ENCODE measurements at regions not wholly inside any gene's neighbourhood (a gene's known extent, or its start where the extent isn't known, plus 50 kb on each side); places are given as distances from the start of the nearest gene placed in this dataset.
A peak's percentile ranks its signal among the peaks of the same experiment; 100 is the strongest.

- FAIRE-seq = no peak
- DNase-seq (ENCODE audit: insufficient read length, low spot score) = no peak
These were observed 1609.2 kb downstream of the STIM2 start for GRCh38 chr4:28469886-28470285.

GRCh38 chr4:28475381-28475780 lies 1614.7 kb downstream of the STIM2 start:
- no peak for TF ChIP-seq CTCF (IDR thresholded peaks at IDR 0.05; ENCODE audit: insufficient read depth, missing control alignments)
- no peak for DNase-seq (ENCODE audit: insufficient read length, low spot score)
- FAIRE-seq = no peak

More at GRCh38 chr4:28469886-28470285, 1609.2 kb downstream of the STIM2 start:
- no peak for TF ChIP-seq CTCF (IDR thresholded peaks at IDR 0.05; ENCODE audit: insufficient read depth, missing control alignments)

- FAIRE-seq (no peak), DNase-seq (ENCODE audit: insufficient read length, low spot score) (no peak)
- TF ChIP-seq CTCF (IDR thresholded peaks at IDR 0.05; ENCODE audit: insufficient read depth, missing control alignments) = no peak
These were observed 1619.0 kb downstream of the STIM2 start for GRCh38 chr4:28479666-28480065.

- DNase-seq (ENCODE audit: insufficient read length, low spot score) (no peak), FAIRE-seq (peak; percentile 88)
- no peak for TF ChIP-seq CTCF (IDR thresholded peaks at IDR 0.05; ENCODE audit: insufficient read depth, missing control alignments)
These were observed 1620.9 kb downstream of the STIM2 start for GRCh38 chr4:28481565-28481964.

- TF ChIP-seq CTCF (IDR thresholded peaks at IDR 0.05; ENCODE audit: insufficient read depth, missing control alignments) = no peak
- DNase-seq (ENCODE audit: insufficient read length, low spot score) = no peak
These were observed 1622.1 kb downstream of the STIM2 start for GRCh38 chr4:28482580-28483270.

GRCh38 chr4:28488021-28488420 lies 1627.4 kb downstream of the STIM2 start:
- FAIRE-seq (no peak), DNase-seq (ENCODE audit: insufficient read length, low spot score) (no peak)
- TF ChIP-seq CTCF (IDR thresholded peaks at IDR 0.05; ENCODE audit: insufficient read depth, missing control alignments) = no peak

More at GRCh38 chr4:28482580-28483270, 1622.1 kb downstream of the STIM2 start:
- no peak for FAIRE-seq

GRCh38 chr4:28490669-28491068 lies 1630.0 kb downstream of the STIM2 start:
- no peak for FAIRE-seq
- no peak for DNase-seq (ENCODE audit: insufficient read length, low spot score)
- TF ChIP-seq CTCF (IDR thresholded peaks at IDR 0.05; ENCODE audit: insufficient read depth, missing control alignments) = no peak
